ENCODE measurements at regions not wholly inside any gene's neighbourhood (a gene's known extent, or its start where the extent isn't known, plus 50 kb on each side); places are given as distances from the start of the nearest gene placed in this dataset.

DNA sequence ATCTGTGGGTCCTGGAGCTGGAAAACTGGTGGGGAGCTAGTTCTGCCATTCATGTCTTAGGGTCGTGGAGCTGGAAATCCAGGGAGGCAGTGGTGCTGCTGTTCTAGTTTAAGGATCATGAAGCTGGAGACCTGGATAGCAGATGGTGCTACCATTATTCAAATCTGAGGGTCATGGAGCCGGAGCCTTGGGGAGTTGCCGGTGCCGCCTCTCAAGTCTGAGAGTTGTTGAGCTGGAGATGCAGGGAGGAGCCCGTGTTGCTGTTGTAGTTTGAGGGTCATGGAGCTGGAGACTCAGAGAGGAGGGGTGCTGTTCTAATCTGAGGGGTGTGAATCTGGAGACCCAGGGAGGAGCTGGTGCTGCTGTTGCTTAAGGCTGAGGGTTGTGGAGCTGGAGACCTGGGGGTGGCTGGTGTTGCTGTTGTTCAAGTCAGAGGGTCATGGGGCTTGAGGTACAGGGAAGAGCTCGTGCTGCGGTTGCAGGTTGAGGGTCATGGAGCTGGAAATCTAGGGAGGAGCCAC is 86.0 kb upstream of the ZNF479 start:
- no peaks in the 10 kb centered on the region for H3K9me1 ChIP-seq (replicated peaks; ENCODE audit: control insufficient read depth, extremely low read depth, insufficient read depth, low read length)
- H3K27me3 ChIP-seq (ENCODE audit: control insufficient read depth in 2 of 2, insufficient read depth in 2 of 2, low read length in 2 of 2): no peaks in the 10 kb centered on the region
- TF ChIP-seq, protein P1, sequence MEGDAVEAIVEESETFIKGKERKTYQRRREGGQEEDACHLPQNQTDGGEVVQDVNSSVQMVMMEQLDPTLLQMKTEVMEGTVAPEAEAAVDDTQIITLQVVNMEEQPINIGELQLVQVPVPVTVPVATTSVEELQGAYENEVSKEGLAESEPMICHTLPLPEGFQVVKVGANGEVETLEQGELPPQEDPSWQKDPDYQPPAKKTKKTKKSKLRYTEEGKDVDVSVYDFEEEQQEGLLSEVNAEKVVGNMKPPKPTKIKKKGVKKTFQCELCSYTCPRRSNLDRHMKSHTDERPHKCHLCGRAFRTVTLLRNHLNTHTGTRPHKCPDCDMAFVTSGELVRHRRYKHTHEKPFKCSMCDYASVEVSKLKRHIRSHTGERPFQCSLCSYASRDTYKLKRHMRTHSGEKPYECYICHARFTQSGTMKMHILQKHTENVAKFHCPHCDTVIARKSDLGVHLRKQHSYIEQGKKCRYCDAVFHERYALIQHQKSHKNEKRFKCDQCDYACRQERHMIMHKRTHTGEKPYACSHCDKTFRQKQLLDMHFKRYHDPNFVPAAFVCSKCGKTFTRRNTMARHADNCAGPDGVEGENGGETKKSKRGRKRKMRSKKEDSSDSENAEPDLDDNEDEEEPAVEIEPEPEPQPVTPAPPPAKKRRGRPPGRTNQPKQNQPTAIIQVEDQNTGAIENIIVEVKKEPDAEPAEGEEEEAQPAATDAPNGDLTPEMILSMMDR (IDR thresholded peaks at IDR 0.05; ENCODE audit: extremely low read depth in 1 of 2, insufficient read depth in 1 of 2, low read depth in 1 of 2, low read length in 2 of 2): no peak
- TF ChIP-seq JUN (IDR thresholded peaks at IDR 0.05; ENCODE audit: borderline replicate concordance, insufficient read depth, insufficient read length, low read depth): no peak
- no peaks in the 10 kb centered on the region for H3K79me2 ChIP-seq (ENCODE audit: control insufficient read depth, insufficient read depth, low read length)
- no peak overlapping the region for H3K9ac ChIP-seq (replicated peaks; ENCODE audit: extremely low read depth, insufficient read depth, low read length)
- no peak for DNase-seq (ENCODE audit: low read depth, low spot score)
- intact Hi-C loops (cut with micrococcal nuclease): no loop called here
- POLR2A ChIA-PET: no interaction called here
- no peaks in the 10 kb centered on the region for H4K20me1 ChIP-seq (replicated peaks; ENCODE audit: control insufficient read depth, extremely low read depth, insufficient read depth, low read length)
- dilution Hi-C loops (cut with MboI; ENCODE audit: extremely low pct_ligation_motif_present, low sequenced_read_pairs): no loop called here
- peaks cover 3% of the 10 kb centered on the region for H3K9me3 ChIP-seq (replicated peaks; ENCODE audit: control insufficient read depth, insufficient read depth, low read length)
- H2AFZ ChIP-seq (ENCODE audit: low read depth, low read length): no peak overlapping the region
- no peak overlapping the region for H3K4me3 ChIP-seq (replicated peaks in 1 of 3; ENCODE audit: insufficient read depth in 1 of 3, low read depth in 1 of 3, low read length in 3 of 3)
- CTCF ChIA-PET: no interaction called here
- H3K4me2 ChIP-seq (ENCODE audit: insufficient read depth, low read length): no peak overlapping the region
- H3K36me3 ChIP-seq (ENCODE audit: control insufficient read depth in 2 of 2, extremely low read depth in 1 of 2, insufficient read depth in 2 of 2, low read length in 2 of 2): no peaks in the 10 kb centered on the region
- no peaks in the 10 kb centered on the region for H3K4me1 ChIP-seq (ENCODE audit: control insufficient read depth, extremely low read depth, insufficient read depth, low read length)
- H3K27ac ChIP-seq (ENCODE audit: insufficient read depth, low read depth, low read length): no peak overlapping the region
- no TSS peak for BruUV-seq (replicated peaks)
- no peak for FAIRE-seq

DNA sequence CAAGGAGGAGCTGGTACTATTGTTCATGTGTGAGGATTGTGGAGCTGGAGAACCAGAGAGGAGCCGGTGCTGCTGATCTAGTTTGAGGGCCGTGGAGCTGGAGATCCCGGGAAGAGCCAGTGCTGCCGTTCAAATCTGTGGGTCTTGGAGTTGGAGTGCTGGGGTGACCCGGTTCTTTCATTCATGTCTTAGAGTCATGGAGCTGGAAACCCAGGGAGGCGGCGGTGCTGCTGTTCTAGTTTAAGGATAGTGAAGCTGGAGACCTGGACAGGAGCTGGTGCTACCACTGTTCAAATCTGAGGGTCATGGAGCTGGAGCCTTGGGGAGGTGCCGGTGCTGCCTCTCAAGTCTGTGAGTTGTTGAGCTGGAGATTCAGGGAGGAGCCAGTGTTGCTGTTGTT is 88.5 kb upstream of the ZNF479 start:
- Histone ChIP-seq H3K9me1 (replicated peaks; ENCODE audit: control insufficient read depth, extremely low read depth, insufficient read depth, low read length) (no peaks in the 10 kb centered on the region), H3K36me3 (ENCODE audit: control insufficient read depth in 2 of 2, extremely low read depth in 1 of 2, insufficient read depth in 2 of 2, low read length in 2 of 2) (no peaks in the 10 kb centered on the region), H3K4me2 (ENCODE audit: insufficient read depth, low read length) (no peak overlapping the region), H3K27me3 (ENCODE audit: control insufficient read depth in 2 of 2, insufficient read depth in 2 of 2, low read length in 2 of 2) (no peaks in the 10 kb centered on the region), H3K9ac (replicated peaks; ENCODE audit: extremely low read depth, insufficient read depth, low read length) (no peak overlapping the region), H3K4me3 (replicated peaks in 1 of 3; ENCODE audit: insufficient read depth in 1 of 3, low read depth in 1 of 3, low read length in 3 of 3) (no peak overlapping the region), H2AFZ (ENCODE audit: low read depth, low read length) (no peak overlapping the region), H4K20me1 (replicated peaks; ENCODE audit: control insufficient read depth, extremely low read depth, insufficient read depth, low read length) (no peaks in the 10 kb centered on the region), H3K27ac (ENCODE audit: insufficient read depth, low read depth, low read length) (no peak overlapping the region), H3K9me3 (replicated peaks; ENCODE audit: control insufficient read depth, insufficient read depth, low read length) (peaks cover 3% of the 10 kb centered on the region), H3K4me1 (ENCODE audit: control insufficient read depth, extremely low read depth, insufficient read depth, low read length) (no peaks in the 10 kb centered on the region), H3K79me2 (ENCODE audit: control insufficient read depth, insufficient read depth, low read length) (no peaks in the 10 kb centered on the region)
- FAIRE-seq: no peak
- TF ChIP-seq GATA2 (IDR thresholded peaks at IDR 0.05; ENCODE audit: insufficient read depth, insufficient read length, low read depth, low read length) (no peak), EZH2 (IDR thresholded peaks at IDR 0.05; ENCODE audit: borderline replicate concordance, low read depth, low read length, severe bottlenecking) (no peak), POLR2A (IDR thresholded peaks at IDR 0.05; ENCODE audit: low read depth, low read length) (no peak), POLR2AphosphoS5 (IDR thresholded peaks at IDR 0.05; ENCODE audit: insufficient read depth, low read depth, low read length) (no peak), FOS (IDR thresholded peaks at IDR 0.05; ENCODE audit: borderline replicate concordance, insufficient read depth, low read length) (no peak), JUN (IDR thresholded peaks at IDR 0.05; ENCODE audit: borderline replicate concordance, insufficient read depth, insufficient read length, low read depth) (no peak), MYC (IDR thresholded peaks at IDR 0.05; ENCODE audit: low read depth, low read length) (no peak)
- TF ChIP-seq, protein P2, sequence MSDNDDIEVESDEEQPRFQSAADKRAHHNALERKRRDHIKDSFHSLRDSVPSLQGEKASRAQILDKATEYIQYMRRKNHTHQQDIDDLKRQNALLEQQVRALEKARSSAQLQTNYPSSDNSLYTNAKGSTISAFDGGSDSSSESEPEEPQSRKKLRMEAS (IDR thresholded peaks at IDR 0.05; ENCODE audit: insufficient read depth, insufficient read length): no peak
- TF ChIP-seq, protein P1 (IDR thresholded peaks at IDR 0.05; ENCODE audit: extremely low read depth in 1 of 2, insufficient read depth in 1 of 2, low read depth in 1 of 2, low read length in 2 of 2): no peak
- intact Hi-C loops (cut with micrococcal nuclease) (no loop called here), dilution Hi-C loops (cut with MboI; ENCODE audit: extremely low pct_ligation_motif_present, low sequenced_read_pairs) (no loop called here)
- CTCF ChIA-PET: no interaction called here
- DNase-seq (ENCODE audit: low read depth, low spot score): no peak
- POLR2A ChIA-PET: no interaction called here
- no TSS peak for BruUV-seq (replicated peaks)

Measured in endothelial cell of umbilical vein (primary cell).